Transverse colon (tissue), 4 donors: ENCODE measurements at regions not wholly inside any gene's neighbourhood (a gene's known extent, or its start where the extent isn't known, plus 50 kb on each side); places are given as distances from the start of the nearest gene placed in this dataset.

Source experiments
- DNase-seq: peaks from one replicate; pipeline ENCODE4 v3.0.0-alpha.2; 2019
- H3K27ac ChIP-seq, 4 donors: fragments of 200-600 bp; sonication (generic); 2 replicates each; pipeline ENCODE4 v1.5.1; 2016 to 2018; ENCODE audit warnings: inconsistent platforms in 4 of 4
- H3K27me3 ChIP-seq: fragments of 200-600 bp; sonication (generic); 2 replicates; pipeline ENCODE4 v1.5.1; 2017; ENCODE audit warnings: inconsistent platforms
- H3K36me3 ChIP-seq, 4 donors: fragments of 200-600 bp; sonication (generic); 2 replicates each; pipeline ENCODE4 v1.5.1; 2017 to 2019; ENCODE audit warnings: inconsistent platforms in 4 of 4
- H3K4me1 ChIP-seq, 4 donors: fragments of 200-600 bp; sonication (generic); 2 replicates each; pipeline ENCODE4 v1.5.1; 2017 to 2020; ENCODE audit warnings: inconsistent platforms in 4 of 4
- H3K4me3 ChIP-seq, 4 donors: fragments of 200-600 bp; sonication (generic); 1 replicate in 1 of 4; 2 replicates in 3 of 4; pipeline versions ENCODE4 v1.5.1 to v1.6.1; 2017 to 2019; ENCODE audit warnings: inconsistent platforms in 4 of 4
- H3K9me3 ChIP-seq, 2 donors: fragments of 200-600 bp; sonication (generic); 2 replicates each; pipeline ENCODE4 v1.5.1; 2017 to 2019; ENCODE audit warnings: inconsistent platforms in 2 of 2
- CTCF ChIP-seq, 5 experiments: fragments of 200-600 bp in 3 of 5; fragments of 450-650 bp in 2 of 5; sonication (generic) in 3 of 5; IDR thresholded peaks; 1 replicate in 2 of 5; 2 replicates in 3 of 5; pipeline ENCODE4 v1.5.1; 2016 to 2017; ENCODE audit warnings: antibody characterized with exemption in 5 of 5, inconsistent platforms in 3 of 5, mild to moderate bottlenecking in 2 of 5, moderate library complexity in 1 of 5
- EP300 ChIP-seq: sonication (generic); formaldehyde crosslinking; IDR thresholded peaks from one replicate; pipeline ENCODE4 v1.6.1; 2017; ENCODE audit warnings: antibody characterized with exemption, low read depth
- POLR2A ChIP-seq: fragments of 450-650 bp; IDR thresholded peaks from one replicate; pipeline ENCODE4 v1.6.1; 2016; ENCODE audit warnings: antibody characterized with exemption, mild to moderate bottlenecking, moderate library complexity
- POLR2AphosphoS5 ChIP-seq, 3 donors: sonication (generic); formaldehyde crosslinking; IDR thresholded peaks; one replicate each; pipeline ENCODE4 v1.6.1; 2016; ENCODE audit warnings: antibody characterized with exemption in 3 of 3
- WGBS, 2 donors: methylation state at CpG; one replicate each; pipeline ENCODE4 v1.1.5; 2018; ENCODE audit warnings: low coverage in 1 of 2; 5-methylcytosine and 5-hydroxymethylcytosine counted together
- in situ Hi-C, 4 donors: fragments of 200-750 bp; cut with MboI; loops; one replicate each; pipeline versions ENCODE4 v1.15.0 to v1.15.1; 2017; ENCODE audit warnings: low sequenced_read_pairs in 3 of 4, low pct_ligation_motif_present in 1 of 4, low pct_unique_long_range_greater_than_20kb in 1 of 4
- intact Hi-C: fragments of 100-400 bp; cut with DNase I; formaldehyde crosslinking; loops from one replicate; pipeline ENCODE4 v1.15.1; 2023; ENCODE audit warnings: low total_unique reads

- Histone ChIP-seq H3K4me3 (no peak overlapping the region), H3K4me1 (no peaks in the 10 kb centered on the region), H3K27ac (no peak overlapping the region), H3K27me3 (no peaks in the 10 kb centered on the region), H3K9me3 (no peaks in the 10 kb centered on the region), H3K36me3 (no peaks in the 10 kb centered on the region)
- WGBS, 2 donors = 79 to 86% methylated on average over 3 of the region's 3 CpGs
- TF ChIP-seq EP300 (no peak), CTCF (IDR thresholded peaks at IDR 0.05) (no peak), POLR2AphosphoS5 (IDR thresholded peaks at IDR 0.05) (no peak), POLR2A (no peak)
- in situ Hi-C loops = loop anchor here (25.0 kb wide), 1 partner anchor 755 kb away; no protein-coding TSS in a partner anchor
- intact Hi-C loops = no loop called here
- DNase-seq = no peak
These were observed 242.8 kb upstream of the PDZRN3 start for GRCh38 chr3:73867524-73867923.

GRCh38 chr3:73866846-73867245, 242.1 kb upstream of the PDZRN3 start:
- no peaks in the 10 kb centered on the region for H3K4me1 ChIP-seq
- intact Hi-C loops (no loop called here), in situ Hi-C loops (loop anchor here (25.0 kb wide), 1 partner anchor 755 kb away; no protein-coding TSS in a partner anchor)
- H3K27ac ChIP-seq = no peak overlapping the region
- H3K36me3 ChIP-seq = no peaks in the 10 kb centered on the region
- TF ChIP-seq POLR2A (no peak), POLR2AphosphoS5 (IDR thresholded peaks at IDR 0.05) (no peak), CTCF (IDR thresholded peaks at IDR 0.05) (no peak), EP300 (no peak)
- H3K9me3 ChIP-seq = no peaks in the 10 kb centered on the region
- DNase-seq = no peak
- no peak overlapping the region for H3K4me3 ChIP-seq
- WGBS, 2 donors = 70 to 81% methylated on average over 2 of the region's 2 CpGs
- H3K27me3 ChIP-seq = no peaks in the 10 kb centered on the region

- in situ Hi-C loops = loop anchor here (25.0 kb wide), 1 partner anchor 751 kb away; no protein-coding TSS in a partner anchor
- TF ChIP-seq EP300 (no peak), POLR2AphosphoS5 (IDR thresholded peaks at IDR 0.05) (no peak), CTCF (IDR thresholded peaks at IDR 0.05) (no peak), POLR2A (no peak)
- WGBS, 2 donors = 73 to 91% methylated on average over 3 to 5 of the region's 5 CpGs
- Histone ChIP-seq H3K27me3 (no peaks in the 10 kb centered on the region), H3K4me1 (no peaks in the 10 kb centered on the region), H3K36me3 (no peaks in the 10 kb centered on the region), H3K4me3 (no peak overlapping the region), H3K27ac (no peak overlapping the region), H3K9me3 (no peaks in the 10 kb centered on the region)
- intact Hi-C loops = no loop called here
- no peak for DNase-seq
These were observed 238.9 kb upstream of the PDZRN3 start for GRCh38 chr3:73863546-73864079.

- intact Hi-C loops = no loop called here
- no peaks in the 10 kb centered on the region for H3K36me3 ChIP-seq
- WGBS, 2 donors = 88% methylated on average over 1 of the region's 1 CpG; no CpG with 5 or more reads in 1 of the 2 donors
- in situ Hi-C loops = loop anchor here (10.0 to 25.0 kb wide), 2 partner anchors 351 to 744 kb away; no protein-coding TSS in a partner anchor
- H3K4me1 ChIP-seq = no peaks in the 10 kb centered on the region
- H3K4me3 ChIP-seq = no peak overlapping the region
- DNase-seq = no peak
- no peaks in the 10 kb centered on the region for H3K27me3 ChIP-seq
- no peak overlapping the region for H3K27ac ChIP-seq
- no peak for TF ChIP-seq CTCF (IDR thresholded peaks at IDR 0.05)
- no peak for TF ChIP-seq EP300
- no peak for TF ChIP-seq POLR2A
- no peak for TF ChIP-seq POLR2AphosphoS5 (IDR thresholded peaks at IDR 0.05)
- no peaks in the 10 kb centered on the region for H3K9me3 ChIP-seq
These were observed 231.1 kb upstream of the PDZRN3 start for GRCh38 chr3:73855813-73856212.
